Right lobe of liver (tissue), 4 donors: ENCODE measurements at regions not wholly inside any gene's neighbourhood (a gene's known extent, or its start where the extent isn't known, plus 50 kb on each side); places are given as distances from the start of the nearest gene placed in this dataset.

ENCODE experiments used
- POLR2A ChIP-seq: fragments of 450-650 bp; IDR thresholded peaks from one replicate; pipeline ENCODE4 v1.6.1; 2017; ENCODE audit warnings: antibody characterized with exemption, mild to moderate bottlenecking
- TF ChIP-seq, protein P1 (sequence below), 4 donors: fragments of 200-600 bp in 3 of 4; fragments of 450-650 bp in 1 of 4; IDR thresholded peaks; one replicate each; pipeline versions ENCODE4 v1.5.1 to v1.8.0; 2016 to 2022; ENCODE audit warnings: antibody characterized with exemption in 4 of 4, mild to moderate bottlenecking in 2 of 4
- donor health status: DM: no; HTN: no; CAD: no.
- donor health status: DM: no; HTN: no; CAD: no.
- donor health status: DM: no; HTN: yes; CAD: no.

DNA sequence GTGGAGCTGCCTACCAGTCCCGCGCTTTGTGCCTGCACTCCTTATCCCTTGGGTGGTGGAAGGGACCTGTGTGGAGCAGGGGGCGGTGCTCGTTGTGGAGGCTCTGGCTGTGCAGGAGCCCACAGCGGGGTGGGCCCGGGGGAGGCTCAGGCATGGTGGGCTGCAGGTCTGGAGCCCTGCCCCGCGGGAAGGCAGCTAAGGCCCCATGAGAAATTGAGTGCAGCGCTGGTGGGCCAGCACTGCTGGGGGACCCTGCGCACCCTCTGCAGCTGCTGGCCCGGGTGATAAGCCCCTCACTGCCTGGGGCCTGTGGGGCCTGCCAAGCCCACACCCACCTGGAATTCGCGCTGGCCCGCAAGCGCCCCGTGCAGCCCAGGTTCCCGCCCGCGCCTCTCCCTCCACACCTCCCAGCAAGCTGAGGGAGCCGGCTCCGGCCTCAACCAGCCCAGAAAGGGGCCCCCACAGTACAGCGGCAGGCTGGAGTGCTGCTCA is 859.6 kb upstream of the KCND2 start:
- no peak for TF ChIP-seq POLR2A
- TF ChIP-seq, protein P1, sequence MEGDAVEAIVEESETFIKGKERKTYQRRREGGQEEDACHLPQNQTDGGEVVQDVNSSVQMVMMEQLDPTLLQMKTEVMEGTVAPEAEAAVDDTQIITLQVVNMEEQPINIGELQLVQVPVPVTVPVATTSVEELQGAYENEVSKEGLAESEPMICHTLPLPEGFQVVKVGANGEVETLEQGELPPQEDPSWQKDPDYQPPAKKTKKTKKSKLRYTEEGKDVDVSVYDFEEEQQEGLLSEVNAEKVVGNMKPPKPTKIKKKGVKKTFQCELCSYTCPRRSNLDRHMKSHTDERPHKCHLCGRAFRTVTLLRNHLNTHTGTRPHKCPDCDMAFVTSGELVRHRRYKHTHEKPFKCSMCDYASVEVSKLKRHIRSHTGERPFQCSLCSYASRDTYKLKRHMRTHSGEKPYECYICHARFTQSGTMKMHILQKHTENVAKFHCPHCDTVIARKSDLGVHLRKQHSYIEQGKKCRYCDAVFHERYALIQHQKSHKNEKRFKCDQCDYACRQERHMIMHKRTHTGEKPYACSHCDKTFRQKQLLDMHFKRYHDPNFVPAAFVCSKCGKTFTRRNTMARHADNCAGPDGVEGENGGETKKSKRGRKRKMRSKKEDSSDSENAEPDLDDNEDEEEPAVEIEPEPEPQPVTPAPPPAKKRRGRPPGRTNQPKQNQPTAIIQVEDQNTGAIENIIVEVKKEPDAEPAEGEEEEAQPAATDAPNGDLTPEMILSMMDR (IDR thresholded peaks at IDR 0.05): no peak
